ENCODE measurements at regions not wholly inside any gene's neighbourhood (a gene's known extent, or its start where the extent isn't known, plus 50 kb on each side); places are given as distances from the start of the nearest gene placed in this dataset.

DNA sequence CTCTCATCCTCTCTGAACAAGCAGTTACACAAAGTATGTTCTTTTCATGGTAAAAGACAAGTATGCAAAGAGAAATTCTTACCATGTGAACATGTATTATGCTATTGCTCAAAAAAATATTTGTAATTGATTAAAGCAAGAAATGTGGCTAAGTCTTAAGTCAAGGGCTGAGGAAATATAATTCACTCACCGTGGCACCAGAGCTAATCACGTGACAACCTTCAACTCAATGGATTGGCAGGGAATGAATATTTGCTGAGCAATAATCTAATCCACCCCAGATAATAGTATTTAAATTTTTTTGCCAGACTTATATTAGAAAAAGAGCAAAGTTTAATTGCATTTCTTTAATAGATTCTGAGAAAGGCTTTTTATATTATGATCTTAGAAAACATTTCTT is 310.2 kb downstream of the HS3ST1 start:
- no peak overlapping the region for H3K4me3 ChIP-seq (ENCODE audit: severe bottlenecking)
- no peak for TF ChIP-seq CTCF (IDR thresholded peaks at IDR 0.05; ENCODE audit: poor library complexity, severe bottlenecking)
- H3K9me3 ChIP-seq (ENCODE audit: severe bottlenecking), result no peaks in the 10 kb centered on the region
- DNase-seq (ENCODE audit: low spot score), result no peak
- H3K27ac ChIP-seq (ENCODE audit: poor library complexity, severe bottlenecking), result no peak overlapping the region
- ATAC-seq (ENCODE audit: low read depth), result no peak
- no peaks in the 10 kb centered on the region for H3K27me3 ChIP-seq (ENCODE audit: insufficient read depth, poor library complexity, severe bottlenecking)
- no peaks in the 10 kb centered on the region for H3K36me3 ChIP-seq (ENCODE audit: low read depth)
- H3K4me1 ChIP-seq (ENCODE audit: insufficient read depth, poor library complexity, severe bottlenecking), result no peaks in the 10 kb centered on the region

- ATAC-seq (ENCODE audit: low read depth) (no peak), DNase-seq (ENCODE audit: low spot score) (no peak)
- H3K36me3 ChIP-seq (ENCODE audit: low read depth), result no peaks in the 10 kb centered on the region
- no peak overlapping the region for H3K4me3 ChIP-seq (ENCODE audit: severe bottlenecking)
- no peak for TF ChIP-seq CTCF (IDR thresholded peaks at IDR 0.05; ENCODE audit: poor library complexity, severe bottlenecking)
- no peaks in the 10 kb centered on the region for H3K27me3 ChIP-seq (ENCODE audit: insufficient read depth, poor library complexity, severe bottlenecking)
- no peak overlapping the region for H3K27ac ChIP-seq (ENCODE audit: poor library complexity, severe bottlenecking)
- no peaks in the 10 kb centered on the region for H3K4me1 ChIP-seq (ENCODE audit: insufficient read depth, poor library complexity, severe bottlenecking)
- no peaks in the 10 kb centered on the region for H3K9me3 ChIP-seq (ENCODE audit: severe bottlenecking)
Measured at GRCh38 chr4:11116940-11117339, 311.8 kb downstream of the HS3ST1 start.

- H3K36me3 ChIP-seq (ENCODE audit: low read depth), result no peaks in the 10 kb centered on the region
- no peaks in the 10 kb centered on the region for H3K27me3 ChIP-seq (ENCODE audit: insufficient read depth, poor library complexity, severe bottlenecking)
- H3K4me1 ChIP-seq (ENCODE audit: insufficient read depth, poor library complexity, severe bottlenecking), result no peaks in the 10 kb centered on the region
- no peak overlapping the region for H3K27ac ChIP-seq (ENCODE audit: poor library complexity, severe bottlenecking)
- no peaks in the 10 kb centered on the region for H3K9me3 ChIP-seq (ENCODE audit: severe bottlenecking)
- TF ChIP-seq CTCF (IDR thresholded peaks at IDR 0.05; ENCODE audit: poor library complexity, severe bottlenecking), result no peak
- H3K4me3 ChIP-seq (ENCODE audit: severe bottlenecking), result no peak overlapping the region
- no peak for DNase-seq (ENCODE audit: low spot score)
- no peak for ATAC-seq (ENCODE audit: low read depth)
Measured at GRCh38 chr4:11111876-11112275, 316.8 kb downstream of the HS3ST1 start.

GRCh38 chr4:11111370-11111769 is 317.3 kb downstream of the HS3ST1 start:
- H3K27me3 ChIP-seq (ENCODE audit: insufficient read depth, poor library complexity, severe bottlenecking), result no peaks in the 10 kb centered on the region
- H3K27ac ChIP-seq (ENCODE audit: poor library complexity, severe bottlenecking), result no peak overlapping the region
- no peaks in the 10 kb centered on the region for H3K9me3 ChIP-seq (ENCODE audit: severe bottlenecking)
- no peaks in the 10 kb centered on the region for H3K36me3 ChIP-seq (ENCODE audit: low read depth)
- TF ChIP-seq CTCF (IDR thresholded peaks at IDR 0.05; ENCODE audit: poor library complexity, severe bottlenecking), result no peak
- H3K4me3 ChIP-seq (ENCODE audit: severe bottlenecking), result no peak overlapping the region
- ATAC-seq (ENCODE audit: low read depth), result no peak
- no peaks in the 10 kb centered on the region for H3K4me1 ChIP-seq (ENCODE audit: insufficient read depth, poor library complexity, severe bottlenecking)
- DNase-seq (ENCODE audit: low spot score), result no peak

GRCh38 chr4:11106759-11107158 is 321.9 kb downstream of the HS3ST1 start:
- Histone ChIP-seq H3K36me3 (ENCODE audit: low read depth) (no peaks in the 10 kb centered on the region), H3K4me3 (ENCODE audit: severe bottlenecking) (no peak overlapping the region), H3K4me1 (ENCODE audit: insufficient read depth, poor library complexity, severe bottlenecking) (no peaks in the 10 kb centered on the region), H3K9me3 (ENCODE audit: severe bottlenecking) (no peaks in the 10 kb centered on the region), H3K27me3 (ENCODE audit: insufficient read depth, poor library complexity, severe bottlenecking) (no peaks in the 10 kb centered on the region), H3K27ac (ENCODE audit: poor library complexity, severe bottlenecking) (no peak overlapping the region)
- no peak for ATAC-seq (ENCODE audit: low read depth)
- TF ChIP-seq CTCF (IDR thresholded peaks at IDR 0.05; ENCODE audit: poor library complexity, severe bottlenecking), result no peak
- DNase-seq (ENCODE audit: low spot score), result no peak

All from RWPE2 (cell line).